Stomach (tissue), 8 donors: ENCODE measurements at regions not wholly inside any gene's neighbourhood (a gene's known extent, or its start where the extent isn't known, plus 50 kb on each side); places are given as distances from the start of the nearest gene placed in this dataset.

ENCODE experiments used
- DNase-seq, 2 donors: peaks; one replicate each; pipeline versions ENCODE4 v3.0.0 to v3.0.0-alpha.2; 2013 to 2019
- H3K27ac ChIP-seq, 5 donors: fragments of 200-600 bp in 4 of 5; sonication (generic) in 4 of 5; one replicate each; pipeline ENCODE4 v1.5.1; 2013 to 2019; ENCODE audit warnings: mild to moderate bottlenecking in 1 of 5, moderate library complexity in 1 of 5
- H3K27me3 ChIP-seq, 3 donors: fragments of 200-600 bp; sonication (generic); one replicate each; pipeline ENCODE4 v1.5.1; 2017 to 2019; ENCODE audit warnings: mixed run types in 1 of 3
- H3K36me3 ChIP-seq, 4 donors: fragments of 200-600 bp; sonication (generic); 1 replicate in 3 of 4; 2 replicates in 1 of 4; pipeline ENCODE4 v1.5.1; 2016 to 2019
- H3K4me1 ChIP-seq, 4 donors: fragments of 200-600 bp; sonication (generic); one replicate each; pipeline ENCODE4 v1.5.1; 2016 to 2019
- H3K4me3 ChIP-seq, 4 donors: fragments of 200-600 bp; sonication (generic) in 3 of 4; one replicate each; pipeline ENCODE4 v1.5.1; 2016 to 2019; ENCODE audit warnings: mild to moderate bottlenecking in 1 of 4
- H3K9me3 ChIP-seq, 4 donors: fragments of 200-600 bp; sonication (generic); one replicate each; pipeline ENCODE4 v1.5.1; 2016 to 2019
- CTCF ChIP-seq, 7 experiments: fragments of 450-650 bp in 4 of 7; fragments of 200-600 bp in 3 of 7; sonication (generic) in 3 of 7; IDR thresholded peaks; one replicate each; pipeline ENCODE4 v1.5.1; 2016 to 2019; ENCODE audit warnings: antibody characterized with exemption in 7 of 7, control low read depth in 2 of 7, mild to moderate bottlenecking in 1 of 7
- EP300 ChIP-seq: sonication (generic); formaldehyde crosslinking; IDR thresholded peaks from one replicate; pipeline ENCODE4 v1.6.1; 2017; ENCODE audit warnings: antibody characterized with exemption
- POLR2A ChIP-seq, 4 donors: fragments of 450-650 bp; IDR thresholded peaks; one replicate each; pipeline ENCODE4 v1.6.1; 2016; ENCODE audit warnings: antibody characterized with exemption in 4 of 4, control low read depth in 2 of 4, mild to moderate bottlenecking in 1 of 4, moderate library complexity in 1 of 4
- POLR2AphosphoS5 ChIP-seq, 3 donors: sonication (generic); formaldehyde crosslinking; IDR thresholded peaks; one replicate each; pipeline ENCODE4 v1.6.1; 2016; ENCODE audit warnings: antibody characterized with exemption in 3 of 3
- WGBS, 5 donors: extraction: QIAGEN DNeasy Blood & Tissue Kit in 3 of 5; methylation state at CpG; one replicate each; pipeline versions ENCODE4 v1.1.5 to v1.1.7; 2013 to 2018; 5-methylcytosine and 5-hydroxymethylcytosine counted together
- intact Hi-C: fragments of 100-400 bp; cut with DNase I; formaldehyde crosslinking; loops from one replicate; pipeline ENCODE4 v1.15.1; 2023; ENCODE audit warnings: low total_unique reads
- donor health status: healthy with polysubstance abuse.
- donor health status: Bipolar disorder and iron deficiency.
- donor health status: healthy.

- Histone ChIP-seq H3K27me3 (peaks cover 0 to 4% (median 0%) of the 10 kb centered on the region in 3 donors), H3K27ac (no peak overlapping the region), H3K9me3 (no peaks in the 10 kb centered on the region), H3K4me1 (no peaks in the 10 kb centered on the region), H3K36me3 (no peaks in the 10 kb centered on the region), H3K4me3 (no peak overlapping the region)
- DNase-seq: no peak
- TF ChIP-seq POLR2AphosphoS5 (IDR thresholded peaks at IDR 0.05) (no peak), EP300 (no peak), POLR2A (IDR thresholded peaks at IDR 0.05) (no peak), CTCF (IDR thresholded peaks at IDR 0.05) (no peak)
- WGBS, 5 donors: 79 to 93% (median 81%) methylated on average over 5 of the region's 5 CpGs
- intact Hi-C loops: no loop called here
Measured at GRCh38 chr5:2381861-2382260, 369.6 kb downstream of the IRX2 start.

- Histone ChIP-seq H3K27me3 (peaks cover 0 to 4% (median 0%) of the 10 kb centered on the region in 3 donors), H3K27ac (no peak overlapping the region), H3K9me3 (no peaks in the 10 kb centered on the region), H3K36me3 (no peaks in the 10 kb centered on the region), H3K4me3 (no peak overlapping the region), H3K4me1 (no peaks in the 10 kb centered on the region)
- intact Hi-C loops: no loop called here
- TF ChIP-seq POLR2A (IDR thresholded peaks at IDR 0.05) (no peak), POLR2AphosphoS5 (IDR thresholded peaks at IDR 0.05) (no peak), CTCF (IDR thresholded peaks at IDR 0.05) (no peak), EP300 (no peak)
- WGBS, 5 donors: 82 to 88% (median 85%) methylated on average over 6 to 7 of the region's 7 CpGs
- DNase-seq: no peak
Measured at GRCh38 chr5:2381070-2381469, 370.4 kb downstream of the IRX2 start.

GRCh38 chr5:2378976-2379375, 372.5 kb downstream of the IRX2 start:
- Histone ChIP-seq H3K4me1 (no peaks in the 10 kb centered on the region), H3K9me3 (no peaks in the 10 kb centered on the region), H3K4me3 (no peak overlapping the region), H3K27ac (no peak overlapping the region), H3K27me3 (peaks cover 0 to 4% (median 0%) of the 10 kb centered on the region in 3 donors), H3K36me3 (no peaks in the 10 kb centered on the region)
- 25 to 69% (median 48%) methylated on average over 1 of the region's 1 CpG for WGBS, 5 donors
- TF ChIP-seq POLR2AphosphoS5 (IDR thresholded peaks at IDR 0.05) (no peak), EP300 (no peak), POLR2A (IDR thresholded peaks at IDR 0.05) (no peak), CTCF (IDR thresholded peaks at IDR 0.05) (no peak)
- intact Hi-C loops: no loop called here
- DNase-seq: no peak

- Histone ChIP-seq H3K27me3 (no peaks in the 10 kb centered on the region), H3K36me3 (no peaks in the 10 kb centered on the region), H3K9me3 (no peaks in the 10 kb centered on the region), H3K4me1 (no peaks in the 10 kb centered on the region), H3K27ac (no peak overlapping the region), H3K4me3 (no peak overlapping the region)
- intact Hi-C loops: no loop called here
- TF ChIP-seq POLR2AphosphoS5 (IDR thresholded peaks at IDR 0.05) (no peak), POLR2A (IDR thresholded peaks at IDR 0.05) (no peak), EP300 (no peak), CTCF (IDR thresholded peaks at IDR 0.05) (no peak)
- 45 to 58% (median 54%) methylated on average over 7 of the region's 7 CpGs for WGBS, 5 donors
- no peak for DNase-seq
Measured at GRCh38 chr5:2378108-2378507, 373.4 kb downstream of the IRX2 start.
